HepG2 (cell line): ENCODE measurements at regions not wholly inside any gene's neighbourhood (a gene's known extent, or its start where the extent isn't known, plus 50 kb on each side); places are given as distances from the start of the nearest gene placed in this dataset.

Experiments used
- ATAC-seq: fragments of 200-7000 bp; cut with Tn5 transposase; 3 replicates; pipeline ENCODE4 v1.9.1; 2020; ENCODE audit warnings: mild to moderate bottlenecking, moderate library complexity
- BruUV-seq: library from RNA; stranded (reverse); fragments of 400-500 nt; replicated peaks from 2 replicates; lab custom pipeline; 2021; lab: Mats Ljungman, UMichigan
- CTCF ChIA-PET: fragments of 300-600 bp; formaldehyde crosslinking; extraction: SDS; loops from one replicate; lab custom pipeline; 2021; ENCODE audit warnings: low total read pairs, inconsistent platforms, low intra/inter-chr PET ratio; lab: Yijun Ruan, JAX
- POLR2A ChIA-PET: fragments of 350-600 bp; sonication (Branson Sonifier 250); formaldehyde crosslinking; loops from one replicate; lab custom pipeline; 2020; ENCODE audit warnings: antibody characterized with exemption, inconsistent platforms; lab: Yijun Ruan, JAX
- DNase-seq: peaks from one replicate; pipeline ENCODE4 v3.0.0-alpha.2; 2015; ENCODE audit warnings: low spot score
- FAIRE-seq: peaks from 3 replicates; lab custom pipeline; 2011; peaks lifted over from hg19 to GRCh38; lab: Jason Lieb, UNC
- H2AFZ ChIP-seq: one replicate; pipeline ENCODE4 v1.6.1; 2011; ENCODE audit warnings: low read length, inconsistent platforms
- H3K27ac ChIP-seq: fragments of 300-600 bp; 3 replicates; pipeline ENCODE4 v1.8.0; 2011; ENCODE audit warnings: mixed run types, mild to moderate bottlenecking, mixed read lengths, low read length, inconsistent platforms; ENCODE audit not compliant: insufficient read depth; ENCODE audit errors: extremely low read length
- H3K27me3 ChIP-seq, 2 experiments: fragments of 200-600 bp in 1 of 2; 2 replicates in 1 of 2; 3 replicates in 1 of 2; pipeline versions ENCODE4 v1.6.0 to v1.8.0; 2011; ENCODE audit warnings: low read length in 2 of 2, mild to moderate bottlenecking in 2 of 2, moderate library complexity in 2 of 2, inconsistent platforms in 1 of 2; ENCODE audit not compliant: insufficient read depth in 2 of 2, control insufficient read depth in 1 of 2
- H3K36me3 ChIP-seq, 2 experiments: fragments of 200-600 bp in 1 of 2; replicated peaks in 1 of 2; 2 replicates in 1 of 2; 3 replicates in 1 of 2; pipeline versions ENCODE4 v1.5.1 to v1.8.0; 2011; ENCODE audit warnings: low read length in 2 of 2, inconsistent platforms in 1 of 2; ENCODE audit not compliant: insufficient read depth in 2 of 2, control insufficient read depth in 1 of 2
- H3K4me1 ChIP-seq: 2 replicates; pipeline ENCODE4 v1.5.1; 2012; ENCODE audit warnings: low read length, inconsistent platforms; ENCODE audit not compliant: insufficient read depth
- H3K4me2 ChIP-seq: 2 replicates; pipeline ENCODE4 v1.6.0; 2011; ENCODE audit warnings: low read depth, low read length, inconsistent platforms
- H3K4me3 ChIP-seq, 3 experiments: fragments of 200-600 bp in 1 of 3; sonication (generic), shearing (Covaris generic) in 1 of 3; replicated peaks in 1 of 3; 2 replicates each; pipeline ENCODE4 v1.5.1; 2011 to 2016; ENCODE audit warnings: low read length in 3 of 3, inconsistent platforms in 2 of 3, low read depth in 2 of 3, mild to moderate bottlenecking in 2 of 3, control low read depth in 1 of 3, mixed read lengths in 1 of 3; ENCODE audit not compliant: insufficient read depth in 1 of 3
- H3K79me2 ChIP-seq: one replicate; pipeline ENCODE4 v1.6.1; 2011; ENCODE audit warnings: low read length, inconsistent platforms; ENCODE audit not compliant: insufficient read depth
- H3K9ac ChIP-seq: 2 replicates; pipeline ENCODE4 v1.6.0; 2011; ENCODE audit warnings: mild to moderate bottlenecking, low read depth, low read length, inconsistent platforms; ENCODE audit not compliant: insufficient read depth
- H3K9me3 ChIP-seq: 2 replicates; pipeline ENCODE4 v1.5.1; 2012; ENCODE audit warnings: mild to moderate bottlenecking, low read length
- H4K20me1 ChIP-seq: 2 replicates; pipeline ENCODE4 v1.6.0; 2011; ENCODE audit warnings: inconsistent platforms, mild to moderate bottlenecking, low read length, moderate library complexity; ENCODE audit not compliant: insufficient read depth
- GFI1 ChIP-seq: sonication (generic); formaldehyde crosslinking; IDR thresholded peaks from 2 replicates; pipeline ENCODE4 v1.5.0; 2020; ENCODE audit warnings: missing genetic modification reagents, mild to moderate bottlenecking, borderline replicate concordance
- IKZF4 ChIP-seq: sonication (generic); formaldehyde crosslinking; IDR thresholded peaks from 2 replicates; pipeline ENCODE4 v1.5.1; 2020; ENCODE audit warnings: borderline replicate concordance, mild to moderate bottlenecking, low read depth, missing genetic modification reagents; ENCODE audit errors: not compliant biosample characterization
- MAFF ChIP-seq: IDR thresholded peaks from 2 replicates; pipeline ENCODE4 v1.6.1; 2011; ENCODE audit warnings: low read depth, low read length, improper control_type of control experiment
- MAFK ChIP-seq, 2 experiments: IDR thresholded peaks in 1 of 2; conservative IDR thresholded peaks in 1 of 2; 2 replicates each; pipeline ENCODE4 v1.6.1; 2011; ENCODE audit warnings: improper control_type of control experiment in 2 of 2, low read length in 2 of 2
- NAIF1 ChIP-seq: sonication (generic); formaldehyde crosslinking; IDR thresholded peaks from 2 replicates; pipeline ENCODE4 v1.5.0; 2020; ENCODE audit warnings: mild to moderate bottlenecking, missing genetic modification reagents, borderline replicate concordance
- SUZ12 ChIP-seq: fragments of 150-350 bp; IDR thresholded peaks from 2 replicates; pipeline ENCODE4 v1.6.1; 2014; ENCODE audit warnings: low read depth, low read length
- ZBTB1 ChIP-seq: sonication (generic); formaldehyde crosslinking; IDR thresholded peaks from 2 replicates; pipeline ENCODE4 v1.4.0; 2020; ENCODE audit warnings: missing genetic modification reagents, borderline replicate concordance
- ZFP36 ChIP-seq: fragments of 150-350 bp; IDR thresholded peaks from 2 replicates; pipeline ENCODE4 v1.6.1; 2018; ENCODE audit warnings: borderline replicate concordance, low read length, low read depth; ENCODE audit not compliant: partially characterized antibody
- ZNF3 ChIP-seq: IDR thresholded peaks from 2 replicates; pipeline ENCODE4 v1.7.0; 2017; ENCODE audit warnings: inconsistent platforms
- ZNF446 ChIP-seq: sonication (generic); formaldehyde crosslinking; IDR thresholded peaks from 2 replicates; pipeline ENCODE4 v1.5.0; 2020; ENCODE audit warnings: mild to moderate bottlenecking, missing genetic modification reagents
- ZNF605 ChIP-seq: sonication (generic); formaldehyde crosslinking; IDR thresholded peaks from 2 replicates; pipeline ENCODE4 v1.8.0; 2022; ENCODE audit warnings: mild to moderate bottlenecking, missing genetic modification reagents
- ZSCAN21 ChIP-seq: sonication (generic); formaldehyde crosslinking; IDR thresholded peaks from 2 replicates; pipeline ENCODE4 v1.8.0; 2022; ENCODE audit warnings: mild to moderate bottlenecking, missing genetic modification reagents, moderate library complexity, borderline replicate concordance
- WGBS: methylation state at CpG from one replicate; pipeline ENCODE4 v1.1.6; 2017; ENCODE audit warnings: low lambda C conversion rate; 5-methylcytosine and 5-hydroxymethylcytosine counted together
- in situ Hi-C: cut with HindIII; loops from 2 replicates; pipeline ENCODE4 v1.10.0; 2017; ENCODE audit warnings: low pct_unique_long_range_greater_than_20kb; ENCODE audit not compliant: extremely low pct_ligation_motif_present
- intact Hi-C: fragments of 100-400 bp; cut with micrococcal nuclease; formaldehyde crosslinking; loops from one replicate; pipeline ENCODE4 v1.10.0; 2022; ENCODE audit not compliant: unreplicated experiment
- TF ChIP-seq, protein P1 (sequence below): IDR thresholded peaks from 2 replicates; pipeline ENCODE4 v1.6.1; 2018; ENCODE audit warnings: missing genetic modification reagents, mild to moderate bottlenecking, missing compliant biosample characterization

- TF ChIP-seq, protein P1, sequence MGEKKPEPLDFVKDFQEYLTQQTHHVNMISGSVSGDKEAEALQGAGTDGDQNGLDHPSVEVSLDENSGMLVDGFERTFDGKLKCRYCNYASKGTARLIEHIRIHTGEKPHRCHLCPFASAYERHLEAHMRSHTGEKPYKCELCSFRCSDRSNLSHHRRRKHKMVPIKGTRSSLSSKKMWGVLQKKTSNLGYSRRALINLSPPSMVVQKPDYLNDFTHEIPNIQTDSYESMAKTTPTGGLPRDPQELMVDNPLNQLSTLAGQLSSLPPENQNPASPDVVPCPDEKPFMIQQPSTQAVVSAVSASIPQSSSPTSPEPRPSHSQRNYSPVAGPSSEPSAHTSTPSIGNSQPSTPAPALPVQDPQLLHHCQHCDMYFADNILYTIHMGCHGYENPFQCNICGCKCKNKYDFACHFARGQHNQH = no peak
- no peak for TF ChIP-seq IKZF4 (CRISPR knock-in tag)
- no peak for TF ChIP-seq GFI1
- no peak for TF ChIP-seq ZSCAN21 (CRISPR knock-in tag)
- TF ChIP-seq ZNF3 = no peak
- no peak for TF ChIP-seq NAIF1 (CRISPR knock-in tag)
- TF ChIP-seq SUZ12 = no peak
- no peak for TF ChIP-seq ZBTB1 (CRISPR knock-in tag)
- no peak for TF ChIP-seq ZFP36
- TF ChIP-seq ZNF446 (CRISPR knock-in tag) = no peak
These were observed 896.5 kb downstream of the PLA2G4A start (continued) for GRCh38 chr1:187725216-187725615.

- intact Hi-C loops (no loop called here), in situ Hi-C loops (no loop called here)
- Histone ChIP-seq H3K79me2 (no peaks in the 10 kb centered on the region), H3K27me3 (no peaks in the 10 kb centered on the region), H3K4me1 (no peaks in the 10 kb centered on the region), H3K4me2 (no peak overlapping the region), H3K9ac (no peak overlapping the region), H3K9me3 (no peaks in the 10 kb centered on the region; the same call in 1 of the 2 replicates), H3K4me3 (no peak overlapping the region), H4K20me1 (no peaks in the 10 kb centered on the region), H2AFZ (no peak overlapping the region), H3K27ac (no peak overlapping the region), H3K36me3 (no peaks in the 10 kb centered on the region)
- CTCF ChIA-PET = no interaction called here
- no peak for TF ChIP-seq ZNF605 (CRISPR knock-in tag)
- peak; percentile 69 for TF ChIP-seq MAFF
- TF ChIP-seq MAFK (conservative IDR thresholded peaks at IDR 0.05 in 1 of 2, IDR thresholded peaks at IDR 0.05 in 1 of 2; ENCODE audit: low read length in 2 of 2) = peak; percentile 59 to 80; a peak in 3 of 4 replicates
- no TSS peak for BruUV-seq
- POLR2A ChIA-PET = no interaction called here
- ATAC-seq (no peak), FAIRE-seq (no peak), DNase-seq (no peak)
- WGBS = 2% methylated on average over 1 of the region's 1 CpG
These were observed 904.5 kb downstream of the PLA2G4A start for GRCh38 chr1:187733232-187733631.
